ENCODE measurements at regions not wholly inside any gene's neighbourhood (a gene's known extent, or its start where the extent isn't known, plus 50 kb on each side); places are given as distances from the start of the nearest gene placed in this dataset.

DNA sequence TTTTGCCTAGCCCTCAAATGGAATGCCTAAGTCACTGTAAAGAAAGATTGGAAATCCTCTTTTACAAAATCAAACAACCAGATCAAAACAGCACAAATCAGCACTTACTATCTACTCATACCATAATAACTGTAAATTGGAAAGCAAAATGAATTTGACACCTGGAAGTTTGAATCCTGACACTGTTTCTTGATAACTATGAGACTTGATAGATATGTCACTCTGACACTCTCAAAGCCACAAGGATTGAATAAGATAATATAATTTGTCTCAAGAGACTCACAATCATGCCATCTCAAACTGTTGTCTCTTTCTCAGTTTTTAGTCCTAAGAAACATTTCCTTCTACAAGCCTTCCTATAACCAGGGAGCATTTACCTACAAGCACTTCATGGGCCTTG lies 302.6 kb upstream of the DIAPH2 start:
- TF ChIP-seq POLR2AphosphoS2 (conservative IDR thresholded peaks at IDR 0.05; ENCODE audit: low read length) (no peak), EHMT2 (IDR thresholded peaks at IDR 0.05; ENCODE audit: low read depth) (no peak), CTCF (IDR thresholded peaks at IDR 0.05) (no peak), FOSL2 (IDR thresholded peaks at IDR 0.05) (no peak), FOSL2 (CRISPR knock-in tag; IDR thresholded peaks at IDR 0.05) (no peak), RAD21 (conservative IDR thresholded peaks at IDR 0.05 in 1 of 2, IDR thresholded peaks at IDR 0.05 in 1 of 2) (no peak), POLR2A (IDR thresholded peaks at IDR 0.05; ENCODE audit: low read length) (no peak)
- TF ChIP-seq, protein P1, sequence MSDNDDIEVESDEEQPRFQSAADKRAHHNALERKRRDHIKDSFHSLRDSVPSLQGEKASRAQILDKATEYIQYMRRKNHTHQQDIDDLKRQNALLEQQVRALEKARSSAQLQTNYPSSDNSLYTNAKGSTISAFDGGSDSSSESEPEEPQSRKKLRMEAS (IDR thresholded peaks at IDR 0.05), result no peak
